ENCODE measurements at regions not wholly inside any gene's neighbourhood (a gene's known extent, or its start where the extent isn't known, plus 50 kb on each side); places are given as distances from the start of the nearest gene placed in this dataset.

DNA sequence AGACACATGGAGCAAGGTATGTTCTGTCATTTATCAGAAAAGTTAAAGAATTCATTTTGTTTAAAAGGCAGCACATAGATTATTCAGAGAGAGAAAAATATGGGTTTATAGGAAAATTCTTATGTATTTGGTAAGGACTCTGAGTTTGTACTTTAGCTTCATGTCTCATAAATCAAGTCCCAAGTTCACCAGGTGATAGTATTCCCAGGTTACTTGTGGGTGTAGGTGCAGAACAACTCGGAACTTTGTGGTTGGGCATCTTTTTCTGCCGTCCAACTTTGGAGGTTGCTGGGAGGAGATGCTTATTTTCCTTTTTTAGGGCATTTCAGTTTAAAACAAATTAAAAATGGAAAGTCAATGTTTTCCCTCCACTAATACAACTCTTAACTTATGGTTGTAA lies 269.8 kb upstream of the DMRT1 start:
- Histone ChIP-seq H3K36me3 (replicated peaks in 1 of 2; ENCODE audit: control insufficient read depth in 1 of 2, insufficient read depth in 2 of 2, low read length in 2 of 2) (no peaks in the 10 kb centered on the region), H2AFZ (ENCODE audit: low read length) (no peak overlapping the region), H3K79me2 (ENCODE audit: insufficient read depth, low read length) (no peaks in the 10 kb centered on the region), H3K27me3 (ENCODE audit: control insufficient read depth in 1 of 2, insufficient read depth in 2 of 2, low read length in 2 of 2) (no peaks in the 10 kb centered on the region), H3K9me3 (ENCODE audit: low read length) (no peaks in the 10 kb centered on the region), H4K20me1 (ENCODE audit: insufficient read depth, low read length) (no peaks in the 10 kb centered on the region), H3K4me2 (ENCODE audit: low read depth, low read length) (no peak overlapping the region), H3K27ac (ENCODE audit: extremely low read length, insufficient read depth, low read length) (no peak overlapping the region), H3K4me3 (replicated peaks in 1 of 3; ENCODE audit: insufficient read depth in 1 of 3, low read depth in 2 of 3, low read length in 3 of 3) (no peak overlapping the region), H3K9ac (ENCODE audit: insufficient read depth, low read depth, low read length) (no peak overlapping the region), H3K4me1 (ENCODE audit: insufficient read depth, low read length) (peaks cover 7% of the 10 kb centered on the region)
- WGBS (ENCODE audit: low lambda C conversion rate) = 46% methylated on average over 2 of the region's 2 CpGs
- no peak for TF ChIP-seq SIX4 (CRISPR knock-in tag; IDR thresholded peaks at IDR 0.05)
- TF ChIP-seq, protein P1, sequence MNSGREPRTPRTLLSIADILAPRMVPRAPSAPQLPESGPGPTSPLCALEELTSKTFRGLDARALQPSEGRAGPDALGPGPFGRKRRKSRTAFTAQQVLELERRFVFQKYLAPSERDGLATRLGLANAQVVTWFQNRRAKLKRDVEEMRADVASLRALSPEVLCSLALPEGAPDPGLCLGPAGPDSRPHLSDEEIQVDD (CRISPR knock-in tag; IDR thresholded peaks at IDR 0.05; ENCODE audit: borderline replicate concordance) = no peak
- TF ChIP-seq, protein P2, sequence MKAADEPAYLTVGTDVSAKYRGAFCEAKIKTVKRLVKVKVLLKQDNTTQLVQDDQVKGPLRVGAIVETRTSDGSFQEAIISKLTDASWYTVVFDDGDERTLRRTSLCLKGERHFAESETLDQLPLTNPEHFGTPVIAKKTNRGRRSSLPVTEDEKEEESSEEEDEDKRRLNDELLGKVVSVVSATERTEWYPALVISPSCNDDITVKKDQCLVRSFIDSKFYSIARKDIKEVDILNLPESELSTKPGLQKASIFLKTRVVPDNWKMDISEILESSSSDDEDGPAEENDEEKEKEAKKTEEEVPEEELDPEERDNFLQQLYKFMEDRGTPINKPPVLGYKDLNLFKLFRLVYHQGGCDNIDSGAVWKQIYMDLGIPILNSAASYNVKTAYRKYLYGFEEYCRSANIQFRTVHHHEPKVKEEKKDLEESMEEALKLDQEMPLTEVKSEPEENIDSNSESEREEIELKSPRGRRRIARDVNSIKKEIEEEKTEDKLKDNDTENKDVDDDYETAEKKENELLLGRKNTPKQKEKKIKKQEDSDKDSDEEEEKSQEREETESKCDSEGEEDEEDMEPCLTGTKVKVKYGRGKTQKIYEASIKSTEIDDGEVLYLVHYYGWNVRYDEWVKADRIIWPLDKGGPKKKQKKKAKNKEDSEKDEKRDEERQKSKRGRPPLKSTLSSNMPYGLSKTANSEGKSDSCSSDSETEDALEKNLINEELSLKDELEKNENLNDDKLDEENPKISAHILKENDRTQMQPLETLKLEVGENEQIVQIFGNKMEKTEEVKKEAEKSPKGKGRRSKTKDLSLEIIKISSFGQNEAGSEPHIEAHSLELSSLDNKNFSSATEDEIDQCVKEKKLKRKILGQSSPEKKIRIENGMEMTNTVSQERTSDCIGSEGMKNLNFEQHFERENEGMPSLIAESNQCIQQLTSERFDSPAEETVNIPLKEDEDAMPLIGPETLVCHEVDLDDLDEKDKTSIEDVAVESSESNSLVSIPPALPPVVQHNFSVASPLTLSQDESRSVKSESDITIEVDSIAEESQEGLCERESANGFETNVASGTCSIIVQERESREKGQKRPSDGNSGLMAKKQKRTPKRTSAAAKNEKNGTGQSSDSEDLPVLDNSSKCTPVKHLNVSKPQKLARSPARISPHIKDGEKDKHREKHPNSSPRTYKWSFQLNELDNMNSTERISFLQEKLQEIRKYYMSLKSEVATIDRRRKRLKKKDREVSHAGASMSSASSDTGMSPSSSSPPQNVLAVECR (CRISPR knock-in tag; IDR thresholded peaks at IDR 0.05; ENCODE audit: borderline replicate concordance) = no peak
- no peak for TF ChIP-seq MIXL1 (CRISPR knock-in tag; IDR thresholded peaks at IDR 0.05)
- no peak for TF ChIP-seq ZNF292 (CRISPR knock-in tag; IDR thresholded peaks at IDR 0.05; ENCODE audit: borderline replicate concordance, low read depth)
- TF ChIP-seq RAD21 (CRISPR knock-in tag; IDR thresholded peaks at IDR 0.05) = no peak
- TF ChIP-seq ZBTB21 (CRISPR knock-in tag; IDR thresholded peaks at IDR 0.05) = no peak
- TF ChIP-seq HNRNPK (IDR thresholded peaks at IDR 0.05; ENCODE audit: low read depth, low read length, poor library complexity, severe bottlenecking) = no peak
- FAIRE-seq (no peak), DNase-seq (ENCODE audit: low spot score) (no peak), ATAC-seq (no peak)
- intact Hi-C loops (cut with micrococcal nuclease; ENCODE audit: unreplicated experiment) (no loop called here), in situ Hi-C loops (cut with HindIII; ENCODE audit: extremely low pct_ligation_motif_present, low pct_unique_long_range_greater_than_20kb) (no loop called here)
- BruUV-seq (replicated peaks) = no TSS peak
- POLR2A ChIA-PET = no interaction called here
- CTCF ChIA-PET (ENCODE audit: low intra/inter-chr PET ratio, low total read pairs) = no interaction called here

Measured in HepG2 (cell line).